Body of pancreas (tissue), 4 donors: ENCODE measurements at regions not wholly inside any gene's neighbourhood (a gene's known extent, or its start where the extent isn't known, plus 50 kb on each side); places are given as distances from the start of the nearest gene placed in this dataset. TPM values are rescaled to one million over a fixed set of nuclear protein-coding genes. Genes with fewer than 3 reads are reported as not detected.

Experiments
- ATAC-seq: fragments of 150-250 bp; one replicate; pipeline ENCODE4 v1.9.1; 2016
- DNase-seq, 4 donors: peaks; one replicate each; pipeline ENCODE4 v3.0.0-alpha.2; 2019
- H3K27ac ChIP-seq, 4 donors: fragments of 200-600 bp; sonication (generic); 1 replicate in 3 of 4; 2 replicates in 1 of 4; pipeline versions ENCODE4 v1.5.1 to v1.6.1; 2016 to 2019; ENCODE audit warnings: mild to moderate bottlenecking in 1 of 4, mixed read lengths in 1 of 4, moderate library complexity in 1 of 4
- H3K27me3 ChIP-seq, 2 donors: fragments of 200-600 bp; sonication (generic); one replicate each; pipeline ENCODE4 v1.6.0; 2016; ENCODE audit warnings: mild to moderate bottlenecking in 1 of 2
- H3K36me3 ChIP-seq, 2 donors: fragments of 200-600 bp; sonication (generic); replicated peaks in 1 of 2; 2 replicates each; pipeline ENCODE4 v1.5.1; 2016; ENCODE audit warnings: low read depth in 2 of 2; ENCODE audit not compliant: insufficient read depth in 1 of 2
- H3K4me1 ChIP-seq: fragments of 200-600 bp; sonication (generic); one replicate; pipeline ENCODE4 v1.6.0; 2016
- H3K4me3 ChIP-seq, 2 donors: fragments of 200-600 bp; sonication (generic); 1 replicate in 1 of 2; 2 replicates in 1 of 2; pipeline ENCODE4 v1.5.1; 2016 to 2019
- H3K9me3 ChIP-seq, 3 donors: fragments of 200-600 bp; sonication (generic); 1 replicate in 2 of 3; 2 replicates in 1 of 3; pipeline ENCODE4 v1.5.1; 2016
- CTCF ChIP-seq, 7 experiments: fragments of 450-650 bp in 4 of 7; fragments of 200-600 bp in 3 of 7; sonication (generic) in 3 of 7; IDR thresholded peaks; one replicate each; pipeline ENCODE4 v1.5.1; 2016 to 2019; ENCODE audit warnings: antibody characterized with exemption in 7 of 7
- POLR2A ChIP-seq, 3 donors: fragments of 450-650 bp; IDR thresholded peaks; one replicate each; pipeline ENCODE4 v1.6.1; 2016; ENCODE audit warnings: antibody characterized with exemption in 3 of 3, mild to moderate bottlenecking in 2 of 3
- WGBS, 2 donors: methylation state at CpG; one replicate each; pipeline ENCODE4 v1.1.5; 2017; 5-methylcytosine and 5-hydroxymethylcytosine counted together
- intact Hi-C: fragments of 100-400 bp; cut with DNase I; formaldehyde crosslinking; loops from one replicate; pipeline ENCODE4 v1.15.1; 2023
- microRNA counts, 2 donors: library from miRNA; unstranded; fragments of <30 nt; microRNA quantifications; one replicate each; lab custom pipeline; 2017
- small RNA-seq: library from RNA; depleted of rRNA; stranded (forward); fragments of <200 nt; gene quantifications from one replicate; pipeline ENCODE3, GENCODE V24; 2016

GRCh38 chr5:8981016-8981415 is 564.9 kb downstream of the SEMA5A start:
- H3K36me3 ChIP-seq: no peaks in the 10 kb centered on the region
- no peak overlapping the region for H3K4me3 ChIP-seq
- no peaks in the 10 kb centered on the region for H3K4me1 ChIP-seq
- ATAC-seq (no peak), DNase-seq (no peak)
- no peaks in the 10 kb centered on the region for H3K9me3 ChIP-seq
- intact Hi-C loops: no loop called here
- H3K27me3 ChIP-seq: no peaks in the 10 kb centered on the region
- H3K27ac ChIP-seq: no peak overlapping the region
- 79 to 88% methylated on average over 5 of the region's 5 CpGs for WGBS, 2 donors
- TF ChIP-seq CTCF (IDR thresholded peaks at IDR 0.05) (no peak), POLR2A (IDR thresholded peaks at IDR 0.05) (no peak)

- Histone ChIP-seq H3K27me3 (no peaks in the 10 kb centered on the region), H3K9me3 (no peaks in the 10 kb centered on the region), H3K36me3 (no peaks in the 10 kb centered on the region), H3K4me3 (no peak overlapping the region), H3K27ac (no peak overlapping the region), H3K4me1 (no peaks in the 10 kb centered on the region)
- no peak for ATAC-seq
- 60 to 78% methylated on average over 1 of the region's 1 CpG for WGBS, 2 donors
- no peak for DNase-seq
- intact Hi-C loops: no loop called here
- TF ChIP-seq POLR2A (IDR thresholded peaks at IDR 0.05) (no peak), CTCF (IDR thresholded peaks at IDR 0.05) (no peak)
These were observed 564.4 kb downstream of the SEMA5A start for GRCh38 chr5:8981496-8981895.

- ATAC-seq: no peak
- no peaks in the 10 kb centered on the region for H3K27me3 ChIP-seq
- H3K9me3 ChIP-seq: no peaks in the 10 kb centered on the region
- no peaks in the 10 kb centered on the region for H3K36me3 ChIP-seq
- TF ChIP-seq POLR2A (IDR thresholded peaks at IDR 0.05) (no peak), CTCF (IDR thresholded peaks at IDR 0.05) (no peak)
- H3K4me3 ChIP-seq: no peak overlapping the region
- 55 to 61% methylated on average over 4 of the region's 4 CpGs for WGBS, 2 donors
- no peaks in the 10 kb centered on the region for H3K4me1 ChIP-seq
- intact Hi-C loops: no loop called here
- no peak overlapping the region for H3K27ac ChIP-seq
- DNase-seq: no peak
These were observed 561.5 kb downstream of the SEMA5A start for GRCh38 chr5:8984386-8984785.

MicroRNA genes in the stretch of these regions (microRNA counts, 767-probe panel; counts per million panel counts)
- microRNA hsa-miR-4458 (lab: Ali Mortazavi, UCI): 0 to 736 counts per million in 2 donors

Small RNAs in the stretch of these regions (small RNA-seq; reads per million reads assigned to genes)
- gene AC091895.1 (not detected), gene AC091912.1 (not detected), gene AC091912.2 (not detected), gene AC091932.2 (not detected), gene AC091932.4 (not detected), gene AC091953.1 (not detected), gene AC091953.2 (not detected), gene AC091953.3 (not detected), gene AC091953.5 (not detected), gene AC091965.3 (not detected), gene RNU1-76P (not detected)
